A673 (cell line): ENCODE measurements at regions not wholly inside any gene's neighbourhood (a gene's known extent, or its start where the extent isn't known, plus 50 kb on each side); places are given as distances from the start of the nearest gene placed in this dataset.

Experiments
- BruUV-seq: library from RNA; stranded (reverse); fragments of 400-500 nt; replicated peaks from 2 replicates; lab custom pipeline; 2021; lab: Mats Ljungman, UMichigan
- CTCF ChIA-PET: fragments of 300-600 bp; sonication (Branson Sonifier 250); formaldehyde crosslinking; loops from one replicate; lab custom pipeline; 2022; ENCODE audit warnings: antibody characterized with exemption; lab: Charles Lee
- POLR2A ChIA-PET: fragments of 300-600 bp; sonication (Branson Sonifier 250); formaldehyde crosslinking; loops from one replicate; lab custom pipeline; 2022; ENCODE audit warnings: antibody characterized with exemption; ENCODE audit not compliant: low non-redundant PET; lab: Charles Lee
- DNase-seq: peaks from one replicate; pipeline ENCODE4 v3.0.0-alpha.2; 2015; ENCODE audit warnings: low spot score
- H3K27ac ChIP-seq: fragments of 200-600 bp; sonication (generic); 2 replicates; pipeline ENCODE4 v1.5.1; 2016; ENCODE audit warnings: mixed run types, low read depth, mild to moderate bottlenecking, mixed read lengths, antibody characterized with exemption, low read length; ENCODE audit not compliant: poor library complexity, severe bottlenecking
- H3K27me3 ChIP-seq: fragments of 200-600 bp; sonication (generic); replicated peaks from 2 replicates; pipeline ENCODE4 v1.6.1; 2017; ENCODE audit warnings: mixed run types, low read depth, mild to moderate bottlenecking, mixed read lengths, antibody characterized with exemption, low read length; ENCODE audit not compliant: insufficient read depth, poor library complexity
- H3K36me3 ChIP-seq: fragments of 200-600 bp; sonication (generic); 2 replicates; pipeline ENCODE4 v1.6.1; 2016; ENCODE audit warnings: mixed run types, mild to moderate bottlenecking, mixed read lengths, antibody characterized with exemption, low read length; ENCODE audit not compliant: insufficient read depth, poor library complexity, severe bottlenecking
- H3K4me1 ChIP-seq: fragments of 200-600 bp; sonication (generic); 2 replicates; pipeline ENCODE4 v1.6.1; 2017; ENCODE audit warnings: mixed run types, mild to moderate bottlenecking, mixed read lengths, antibody characterized with exemption, low read length; ENCODE audit not compliant: insufficient read depth, poor library complexity, severe bottlenecking
- H3K4me3 ChIP-seq: fragments of 200-600 bp; sonication (generic); 2 replicates; pipeline ENCODE4 v1.5.1; 2016; ENCODE audit warnings: low read depth, mixed run types, mild to moderate bottlenecking, mixed read lengths, low read length; ENCODE audit not compliant: poor library complexity, severe bottlenecking
- H3K9me3 ChIP-seq: fragments of 200-600 bp; sonication (generic); 2 replicates; pipeline ENCODE4 v1.6.1; 2016; ENCODE audit warnings: mixed run types, low read depth, mild to moderate bottlenecking, mixed read lengths, antibody characterized with exemption, low read length; ENCODE audit not compliant: poor library complexity, severe bottlenecking
- CTCF ChIP-seq: fragments of 300-800, 200-600 bp; sonication (generic); conservative IDR thresholded peaks from 2 replicates; pipeline ENCODE4 v1.5.1; 2017; ENCODE audit warnings: low read depth, mild to moderate bottlenecking, antibody characterized with exemption, low read length, moderate library complexity, mixed read lengths
- EZH2 ChIP-seq: fragments of 200-600 bp; sonication (generic); IDR thresholded peaks from 2 replicates; pipeline ENCODE4 v1.6.1; 2017; ENCODE audit warnings: borderline replicate concordance, low read depth, mild to moderate bottlenecking, mixed read lengths, antibody characterized with exemption, low read length; ENCODE audit not compliant: poor library complexity, severe bottlenecking
- intact Hi-C: fragments of 100-400 bp; cut with micrococcal nuclease; formaldehyde crosslinking; loops from one replicate; pipeline ENCODE4 v1.10.0; 2022; ENCODE audit not compliant: unreplicated experiment

GRCh38 chr12:90855534-90855933 lies 99.4 kb downstream of the CCER1 start:
- Histone ChIP-seq H3K4me3 (no peak overlapping the region), H3K4me1 (no peaks in the 10 kb centered on the region), H3K9me3 (no peaks in the 10 kb centered on the region), H3K27me3 (no peaks in the 10 kb centered on the region), H3K27ac (no peak overlapping the region), H3K36me3 (no peaks in the 10 kb centered on the region)
- intact Hi-C loops: loop anchor here (10.0 kb wide), 2 partner anchors 841 to 1151 kb away; partner anchors contain the start of gene ATP2B1
- ChIA-PET POLR2A (no interaction called here), CTCF (no interaction called here)
- DNase-seq: peak; percentile 24
- no TSS peak for BruUV-seq
- TF ChIP-seq EZH2: no peak
- TF ChIP-seq CTCF: no peak

GRCh38 chr12:90854136-90854689 lies 100.8 kb downstream of the CCER1 start:
- Histone ChIP-seq H3K27ac (no peak overlapping the region), H3K9me3 (no peaks in the 10 kb centered on the region), H3K27me3 (no peaks in the 10 kb centered on the region), H3K4me1 (no peaks in the 10 kb centered on the region), H3K4me3 (no peak overlapping the region), H3K36me3 (no peaks in the 10 kb centered on the region)
- intact Hi-C loops: loop anchor here (5.0 to 10.0 kb wide), 3 partner anchors 839 to 1312 kb away; partner anchors contain the start of gene ATP2B1
- TF ChIP-seq CTCF: peak; percentile 85
- no peak for TF ChIP-seq EZH2
- BruUV-seq: no TSS peak
- DNase-seq: peak; percentile 63
- ChIA-PET CTCF (interaction anchor here (0.6 kb wide), 1 partner anchor 340 kb away, joined by 5 read pairs; no protein-coding TSS in a partner anchor), POLR2A (no interaction called here)

GRCh38 chr12:90851800-90852718 lies 102.9 kb downstream of the CCER1 start:
- no peaks in the 10 kb centered on the region for H3K4me1 ChIP-seq
- no peak overlapping the region for H3K27ac ChIP-seq
- no peaks in the 10 kb centered on the region for H3K36me3 ChIP-seq
- intact Hi-C loops: loop anchor here (5.0 to 10.0 kb wide), 3 partner anchors 837 to 1310 kb away; partner anchors contain the start of gene ATP2B1
- ChIA-PET POLR2A (no interaction called here), CTCF (no interaction called here)
- TF ChIP-seq CTCF (no peak), EZH2 (no peak)
- no peak overlapping the region for H3K4me3 ChIP-seq
- DNase-seq: no peak
- BruUV-seq: no TSS peak
- H3K9me3 ChIP-seq: no peaks in the 10 kb centered on the region
- H3K27me3 ChIP-seq: no peaks in the 10 kb centered on the region
